Immature natural killer cell (primary cell): ENCODE measurements at regions not wholly inside any gene's neighbourhood (a gene's known extent, or its start where the extent isn't known, plus 50 kb on each side); places are given as distances from the start of the nearest gene placed in this dataset.
"Not testable (repeated sequence)": the region's sequence is repeated elsewhere in the genome, so short reads cannot be mapped to it uniquely, and the experiment has no call there.

Experiments
- DNase-seq, 3 donors: peaks; one replicate each; pipeline ENCODE4 v3.0.0; 2022; ENCODE audit warnings: mixed read lengths in 1 of 3
- H3K27ac Mint-ChIP-seq, 6 donors: one replicate each; pipeline ENCODE4 v1.8.0; 2020; ENCODE audit warnings: mixed read lengths in 6 of 6, mild to moderate bottlenecking in 5 of 6, inconsistent platforms in 4 of 6, moderate library complexity in 3 of 6
- H3K27me3 Mint-ChIP-seq, 3 donors: one replicate each; pipeline ENCODE4 v1.8.0; 2020 to 2021; ENCODE audit warnings: low read depth in 3 of 3, mild to moderate bottlenecking in 3 of 3, mixed read lengths in 3 of 3, moderate library complexity in 3 of 3, inconsistent platforms in 1 of 3
- H3K36me3 Mint-ChIP-seq, 3 donors: one replicate each; pipeline ENCODE4 v1.8.0; 2020; ENCODE audit warnings: mixed read lengths in 3 of 3, inconsistent platforms in 2 of 3, mild to moderate bottlenecking in 2 of 3
- H3K4me1 Mint-ChIP-seq, 2 donors: one replicate each; pipeline ENCODE4 v1.8.0; 2020; ENCODE audit warnings: inconsistent platforms in 2 of 2, mild to moderate bottlenecking in 2 of 2, mixed read lengths in 2 of 2, moderate library complexity in 1 of 2
- H3K4me3 Mint-ChIP-seq, 5 donors: one replicate each; pipeline ENCODE4 v1.8.0; 2020; ENCODE audit warnings: mild to moderate bottlenecking in 5 of 5, mixed read lengths in 5 of 5, inconsistent platforms in 3 of 5, moderate library complexity in 3 of 5
- H3K9me3 Mint-ChIP-seq, 6 donors: one replicate each; pipeline ENCODE4 v1.8.0; 2020; ENCODE audit warnings: mild to moderate bottlenecking in 6 of 6, mixed read lengths in 6 of 6, inconsistent platforms in 4 of 6, moderate library complexity in 3 of 6

DNA sequence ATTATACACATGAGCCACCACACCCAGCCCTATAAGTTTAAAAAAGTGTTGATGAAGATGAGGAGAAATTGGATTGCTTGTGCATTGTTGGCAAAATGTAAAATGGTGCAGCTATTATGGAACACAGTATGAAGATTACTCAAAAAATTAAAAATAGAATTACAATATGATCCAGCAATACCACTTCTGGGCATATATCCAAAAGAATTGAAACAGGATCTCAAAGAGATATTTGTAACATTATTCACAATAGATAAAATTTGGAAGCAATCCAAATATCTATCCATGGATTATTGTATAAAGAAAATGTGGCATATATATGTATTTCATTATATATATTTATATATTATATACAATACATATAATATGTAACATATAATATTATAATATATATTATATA, 515.6 kb upstream of the GNPDA2 start:
- H3K27me3 Mint-ChIP-seq: no peaks in the 10 kb centered on the region
- H3K9me3 Mint-ChIP-seq: peaks cover 5 to 27% (median 12%) of the 10 kb centered on the region in 6 donors
- DNase-seq: no peak
- H3K4me1 Mint-ChIP-seq: no peaks in the 10 kb centered on the region
- H3K27ac Mint-ChIP-seq: no peak overlapping the region
- no peaks in the 10 kb centered on the region for H3K36me3 Mint-ChIP-seq
- no peak overlapping the region for H3K4me3 Mint-ChIP-seq

DNA sequence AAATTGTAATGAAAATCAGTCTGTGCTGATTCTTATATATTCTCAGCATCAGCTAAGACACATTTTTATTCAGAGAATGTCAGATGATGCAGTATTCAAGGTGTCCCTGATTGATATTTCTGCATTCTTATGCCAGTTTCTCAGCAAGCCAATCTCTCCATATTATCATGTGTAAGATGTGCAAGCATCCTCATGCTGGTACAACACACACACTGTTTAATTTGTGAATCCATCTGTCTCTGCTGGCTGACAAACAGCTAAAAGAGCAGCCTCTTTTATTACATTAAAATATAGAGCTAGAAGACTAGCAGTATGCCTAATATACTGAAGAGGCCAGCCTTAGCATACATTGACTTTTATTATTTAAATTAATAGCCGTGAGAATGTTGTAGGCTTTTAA, 502.9 kb upstream of the GNPDA2 start:
- DNase-seq: no peak
- no peaks in the 10 kb centered on the region for H3K27me3 Mint-ChIP-seq
- H3K4me1 Mint-ChIP-seq: no peaks in the 10 kb centered on the region
- H3K4me3 Mint-ChIP-seq: no peak overlapping the region
- peaks cover 0 to 4% (median 3%) of the 10 kb centered on the region in 3 donors for H3K36me3 Mint-ChIP-seq
- no peak overlapping the region for H3K27ac Mint-ChIP-seq
- peaks cover 2 to 21% (median 9%) of the 10 kb centered on the region in 6 donors for H3K9me3 Mint-ChIP-seq

DNA sequence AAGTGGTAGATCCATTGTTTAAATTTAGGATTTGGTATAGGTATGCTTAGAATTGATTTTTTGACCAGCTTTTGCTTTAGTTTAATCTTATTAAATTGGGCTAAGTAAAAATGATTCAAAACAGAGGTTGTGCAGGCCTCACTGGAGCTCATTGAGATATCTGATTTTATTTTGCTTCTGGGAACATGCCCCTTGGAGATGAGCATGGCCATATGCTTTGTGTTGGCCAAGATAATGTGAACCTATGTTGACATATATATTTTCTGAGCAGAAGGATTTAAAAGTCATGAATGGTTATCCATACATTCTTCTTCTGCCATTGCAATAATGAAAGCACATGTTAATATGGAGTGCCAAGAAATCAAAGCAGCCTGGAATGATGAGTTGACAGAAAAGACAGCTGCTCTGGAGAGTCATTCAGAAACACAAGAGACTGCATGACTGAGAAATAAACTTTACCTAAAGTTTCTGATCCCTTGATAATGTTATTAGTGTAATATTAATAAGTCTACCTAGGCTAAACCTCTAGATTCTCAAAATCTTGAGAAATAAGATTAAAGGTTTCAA, 489.7 kb upstream of the GNPDA2 start:
- no peaks in the 10 kb centered on the region for H3K4me1 Mint-ChIP-seq
- H3K27ac Mint-ChIP-seq: no peak overlapping the region
- peaks cover 0 to 4% (median 0%) of the 10 kb centered on the region in 3 donors for H3K27me3 Mint-ChIP-seq
- no peak for DNase-seq
- H3K36me3 Mint-ChIP-seq: no peaks in the 10 kb centered on the region
- H3K9me3 Mint-ChIP-seq: peaks cover 0 to 28% (median 17%) of the 10 kb centered on the region in 6 donors
- H3K4me3 Mint-ChIP-seq: no peak overlapping the region

DNA sequence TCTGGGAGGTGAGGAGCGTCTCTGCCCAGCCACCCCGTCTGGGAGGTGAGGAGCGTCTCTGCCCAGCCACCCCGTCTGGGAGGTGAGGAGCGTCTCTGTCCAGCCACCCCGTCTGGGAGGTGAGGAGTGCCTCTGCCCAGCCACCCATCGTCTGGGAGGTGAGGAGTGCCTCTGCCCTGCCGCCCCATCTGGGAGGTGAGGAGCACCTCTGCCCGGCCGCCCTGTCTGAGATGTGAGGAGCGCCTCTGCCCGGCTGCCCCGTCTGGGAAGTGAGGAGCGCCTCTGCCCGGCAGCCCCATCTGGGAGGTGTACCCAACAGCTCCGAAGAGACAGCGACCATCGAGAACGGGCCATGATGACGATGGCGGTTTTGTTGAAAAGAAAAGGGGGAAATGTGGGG, 482.1 kb upstream of the GNPDA2 start:
- H3K4me1 Mint-ChIP-seq, H3K36me3 Mint-ChIP-seq, DNase-seq, H3K4me3 Mint-ChIP-seq, H3K27ac Mint-ChIP-seq, H3K27me3 Mint-ChIP-seq: not testable (repeated sequence)
- H3K9me3 Mint-ChIP-seq: peaks cover 5 to 55% (median 22%) of the 10 kb centered on the region in 6 donors

DNA sequence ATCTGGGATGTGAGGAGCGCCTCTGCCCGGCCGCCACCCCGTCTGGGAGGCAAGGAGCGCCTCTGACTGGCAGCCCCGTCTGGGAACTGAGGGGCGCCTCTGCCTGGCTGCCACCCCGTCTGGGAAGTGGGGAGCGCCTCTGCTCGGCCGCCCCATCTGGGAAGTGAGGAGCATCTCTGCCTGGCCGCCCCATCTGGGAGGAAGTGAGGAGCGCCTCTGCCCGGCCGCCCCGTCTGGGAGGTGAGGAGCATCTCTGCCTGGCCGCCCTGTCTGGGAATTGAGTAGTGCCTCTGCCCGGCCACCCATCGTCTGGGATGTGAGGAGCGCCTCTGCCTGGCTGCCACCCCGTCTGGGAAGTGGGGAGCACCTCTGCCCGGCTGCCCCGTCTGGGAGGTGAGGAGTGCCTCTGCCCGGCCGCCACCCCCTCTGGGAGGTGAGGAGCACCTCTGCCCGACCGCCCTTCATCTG, 481.5 kb upstream of the GNPDA2 start:
- H3K27me3 Mint-ChIP-seq, DNase-seq, H3K4me1 Mint-ChIP-seq, H3K4me3 Mint-ChIP-seq, H3K36me3 Mint-ChIP-seq, H3K27ac Mint-ChIP-seq: not testable (repeated sequence)
- peaks cover 5 to 58% (median 21%) of the 10 kb centered on the region in 6 donors for H3K9me3 Mint-ChIP-seq

DNA sequence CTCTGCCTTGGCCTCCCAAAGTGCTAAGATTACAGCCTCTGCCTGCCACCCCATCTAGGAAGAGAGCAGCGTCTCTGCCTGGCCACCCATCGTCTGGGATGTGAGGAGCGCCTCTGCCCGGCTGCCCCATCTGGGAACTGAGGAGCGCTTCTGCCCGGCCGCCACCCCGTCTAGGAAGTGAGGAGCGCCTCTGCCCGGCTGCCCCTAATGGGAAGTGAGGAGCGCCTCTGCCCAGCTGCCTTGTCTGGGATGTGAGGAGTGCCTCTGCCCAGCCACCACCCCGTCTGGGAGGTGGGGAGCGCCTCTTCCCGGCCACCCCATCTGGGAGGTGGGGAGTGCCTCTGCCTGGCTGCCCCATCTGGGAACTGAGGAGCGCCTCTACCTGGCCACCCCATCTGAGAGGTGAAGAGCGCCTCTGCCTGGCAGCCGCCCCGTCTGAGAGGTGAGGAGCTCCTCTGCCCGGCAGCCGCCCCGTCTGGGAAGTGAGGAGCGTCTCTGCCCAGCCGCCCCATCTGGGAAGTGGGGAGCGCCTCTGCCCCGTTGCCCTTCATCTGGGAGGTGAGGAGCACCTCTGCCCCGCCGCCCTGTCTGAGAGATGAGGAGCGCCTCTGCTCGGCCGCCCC, 481.0 kb upstream of the GNPDA2 start:
- H3K27ac Mint-ChIP-seq, H3K27me3 Mint-ChIP-seq, H3K4me1 Mint-ChIP-seq, H3K4me3 Mint-ChIP-seq, H3K36me3 Mint-ChIP-seq, DNase-seq: not testable (repeated sequence)
- H3K9me3 Mint-ChIP-seq: peaks cover 5 to 62% (median 23%) of the 10 kb centered on the region in 6 donors

DNA sequence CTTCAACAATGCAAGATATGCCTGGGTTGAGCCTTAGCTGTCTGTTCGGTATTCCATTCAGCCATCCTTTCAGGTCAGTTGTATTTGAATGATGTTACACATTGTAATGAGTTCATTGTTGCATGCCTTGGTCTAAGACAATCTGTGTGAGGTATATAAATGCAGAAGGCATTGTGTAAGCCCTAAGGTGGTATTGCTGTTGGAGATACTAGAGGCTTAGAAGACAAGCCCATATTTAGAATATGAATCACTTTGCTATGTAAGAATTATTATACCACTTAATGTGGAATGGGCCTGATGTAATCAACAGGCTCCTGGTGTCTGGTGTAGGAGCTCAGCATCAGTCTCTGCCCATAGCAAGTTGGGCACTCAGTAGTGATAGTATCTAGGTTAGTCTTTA, 473.4 kb upstream of the GNPDA2 start:
- peaks cover 0 to 2% (median 0%) of the 10 kb centered on the region in 3 donors for H3K27me3 Mint-ChIP-seq
- no peak overlapping the region for H3K27ac Mint-ChIP-seq
- peaks cover 9 to 55% (median 17%) of the 10 kb centered on the region in 6 donors for H3K9me3 Mint-ChIP-seq
- H3K4me1 Mint-ChIP-seq: no peaks in the 10 kb centered on the region
- no peak overlapping the region for H3K4me3 Mint-ChIP-seq
- DNase-seq: no peak
- H3K36me3 Mint-ChIP-seq: no peaks in the 10 kb centered on the region

DNA sequence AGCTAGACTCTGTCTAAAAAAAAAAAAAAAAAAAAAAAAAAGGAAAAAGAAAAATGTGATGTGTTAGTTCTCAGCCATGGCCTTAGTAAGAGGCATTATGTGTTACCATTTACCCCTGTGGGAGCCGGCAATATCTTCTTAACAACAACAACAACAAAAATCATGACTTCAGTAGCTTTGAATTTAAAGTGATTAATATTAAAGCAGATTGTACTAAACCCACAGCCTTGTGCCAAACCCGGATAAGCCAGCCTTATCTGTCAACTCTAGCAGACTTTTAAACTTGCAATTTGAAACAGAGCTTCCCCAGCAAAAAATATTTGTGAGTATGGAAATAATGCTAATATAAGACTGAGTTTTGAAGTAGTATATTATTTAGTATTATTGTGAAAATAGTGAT, 462.1 kb upstream of the GNPDA2 start:
- Mint-ChIP-seq H3K4me1 (no peaks in the 10 kb centered on the region), H3K27me3 (no peaks in the 10 kb centered on the region), H3K36me3 (no peaks in the 10 kb centered on the region), H3K4me3 (no peak overlapping the region), H3K9me3 (peaks cover 4 to 29% (median 9%) of the 10 kb centered on the region in 6 donors), H3K27ac (no peak overlapping the region)
- no peak for DNase-seq

DNA sequence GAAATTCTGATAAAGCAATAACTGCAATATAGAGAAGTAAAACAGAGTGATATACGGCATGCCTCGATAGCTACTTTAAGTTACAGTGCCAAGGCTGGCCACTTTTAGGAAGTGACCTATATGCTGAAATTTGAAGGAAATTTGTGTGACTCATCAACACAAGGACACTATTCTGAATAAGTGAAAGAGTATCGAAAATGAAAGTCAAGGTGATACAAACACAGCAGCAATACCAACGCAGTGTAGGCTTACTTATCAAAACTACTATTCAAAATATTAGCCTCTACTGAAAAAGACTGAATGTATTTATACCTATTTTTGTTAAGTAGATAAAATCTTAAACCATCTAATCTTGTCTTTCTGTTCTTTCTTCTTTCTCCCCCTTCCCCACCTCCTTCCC, 459.9 kb upstream of the GNPDA2 start:
- no peak for DNase-seq
- H3K27me3 Mint-ChIP-seq: no peaks in the 10 kb centered on the region
- peaks cover 2 to 27% (median 10%) of the 10 kb centered on the region in 6 donors for H3K9me3 Mint-ChIP-seq
- no peak overlapping the region for H3K27ac Mint-ChIP-seq
- H3K4me1 Mint-ChIP-seq: no peaks in the 10 kb centered on the region
- no peak overlapping the region for H3K4me3 Mint-ChIP-seq
- no peaks in the 10 kb centered on the region for H3K36me3 Mint-ChIP-seq

DNA sequence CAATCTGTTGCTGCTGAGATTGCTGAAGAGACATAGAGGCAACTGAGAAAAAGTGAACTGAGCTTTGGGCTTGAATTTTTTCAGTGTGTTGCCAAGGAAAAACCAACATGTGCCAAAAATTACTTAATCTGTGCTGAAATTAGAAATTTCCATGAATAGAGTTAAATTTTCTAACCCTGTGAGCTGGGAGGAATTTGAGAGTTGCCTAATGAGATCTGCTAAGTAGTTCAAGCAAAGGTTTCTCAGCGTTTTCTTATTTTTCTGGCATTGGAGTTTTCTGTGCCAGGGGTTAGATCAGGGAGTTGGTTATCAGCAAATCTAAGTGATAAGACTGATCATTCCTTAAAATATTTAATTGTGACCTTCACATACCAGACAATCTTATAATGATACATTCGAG, 457.5 kb upstream of the GNPDA2 start:
- Mint-ChIP-seq H3K4me3 (no peak overlapping the region), H3K36me3 (no peaks in the 10 kb centered on the region), H3K4me1 (no peaks in the 10 kb centered on the region), H3K9me3 (peaks cover 2 to 25% (median 10%) of the 10 kb centered on the region in 6 donors), H3K27me3 (no peaks in the 10 kb centered on the region), H3K27ac (no peak overlapping the region)
- DNase-seq: no peak

DNA sequence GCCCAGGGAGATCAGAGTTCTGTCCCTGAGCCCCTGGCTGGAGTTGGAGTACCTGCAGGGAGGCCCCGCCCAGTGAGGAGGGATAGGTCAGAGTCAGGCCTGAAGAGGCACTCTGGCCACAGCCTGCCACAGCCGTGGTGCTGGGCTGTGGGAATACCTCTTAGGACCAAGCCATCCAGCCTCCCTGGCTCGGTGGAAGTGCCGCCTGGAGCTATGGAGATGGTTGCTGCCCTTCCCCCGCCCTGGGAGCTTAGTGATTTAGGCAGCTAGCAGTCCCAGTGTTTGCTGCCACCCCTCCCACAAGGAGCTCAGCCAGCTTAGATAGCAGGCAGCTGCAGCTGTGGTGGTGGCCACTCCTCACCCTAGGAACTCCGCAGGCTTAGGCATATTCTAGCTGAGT, 446.3 kb upstream of the GNPDA2 start:
- DNase-seq: no peak
- Mint-ChIP-seq H3K4me1 (no peaks in the 10 kb centered on the region), H3K27me3 (no peaks in the 10 kb centered on the region), H3K27ac (no peak overlapping the region), H3K36me3 (peaks cover 0 to 4% (median 0%) of the 10 kb centered on the region in 3 donors), H3K4me3 (no peak overlapping the region), H3K9me3 (peaks cover 6 to 57% (median 35%) of the 10 kb centered on the region in 6 donors)

DNA sequence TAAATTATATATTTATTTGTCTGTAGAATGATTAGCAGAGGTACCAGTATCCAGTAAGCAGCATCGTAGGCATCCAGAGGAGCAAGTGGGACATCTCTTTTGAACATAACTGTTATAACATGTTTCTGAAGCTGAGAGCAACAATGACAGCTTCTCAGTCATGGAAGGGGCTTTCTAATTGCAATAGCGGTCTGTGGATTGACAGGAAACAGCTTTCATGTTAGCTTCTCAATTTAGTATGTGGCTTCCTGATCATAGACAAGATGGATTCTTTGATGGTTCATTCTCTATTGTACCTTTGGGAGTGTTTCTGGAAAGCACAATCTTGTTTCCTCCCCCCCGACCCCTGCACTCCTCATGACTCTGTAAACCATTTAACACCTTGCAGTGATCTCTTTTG, 434.6 kb upstream of the GNPDA2 start:
- Mint-ChIP-seq H3K9me3 (peaks cover 14 to 39% (median 18%) of the 10 kb centered on the region in 6 donors), H3K27ac (no peak overlapping the region), H3K4me1 (no peaks in the 10 kb centered on the region), H3K36me3 (no peaks in the 10 kb centered on the region), H3K4me3 (no peak overlapping the region), H3K27me3 (peaks cover 0 to 2% (median under 1%) of the 10 kb centered on the region in 3 donors)
- no peak for DNase-seq

DNA sequence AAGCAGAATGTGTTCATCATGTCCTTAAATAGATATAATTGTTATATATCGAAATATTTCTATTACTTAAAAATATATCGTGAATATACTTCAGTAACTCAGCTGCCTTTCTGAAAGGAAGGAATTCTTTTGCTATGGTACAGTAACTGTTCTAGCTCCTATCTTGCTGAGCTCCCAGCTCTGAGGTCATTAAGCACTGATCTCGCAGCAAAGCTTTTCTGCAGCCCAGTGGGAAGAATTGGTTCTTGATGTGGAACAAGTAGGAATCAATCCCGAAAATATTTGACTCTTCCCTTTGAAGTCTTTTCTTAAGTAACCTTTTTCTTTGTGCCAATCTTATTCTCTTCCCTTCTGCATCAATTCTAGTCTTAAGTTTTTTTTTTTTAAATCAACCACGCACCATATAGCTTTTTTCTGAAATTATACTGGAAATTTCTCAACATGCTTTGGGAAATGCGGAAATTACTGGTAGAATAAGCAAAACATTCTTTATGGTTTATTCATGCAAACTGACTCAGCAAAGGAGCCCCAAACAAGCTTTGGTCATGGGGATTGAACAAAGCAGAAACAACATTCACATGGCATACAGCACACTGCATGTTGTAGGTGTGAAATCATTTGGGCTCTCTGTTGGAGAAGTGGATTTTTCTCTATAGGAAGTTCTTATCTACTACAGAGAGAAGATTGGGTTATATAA, 428.9 kb upstream of the GNPDA2 start:
- Mint-ChIP-seq H3K36me3 (no peaks in the 10 kb centered on the region), H3K4me1 (no peaks in the 10 kb centered on the region), H3K4me3 (no peak overlapping the region), H3K9me3 (peaks cover 8 to 45% (median 13%) of the 10 kb centered on the region in 6 donors), H3K27ac (no peak overlapping the region), H3K27me3 (peaks cover 0 to 2% (median 0%) of the 10 kb centered on the region in 3 donors)
- no peak for DNase-seq

DNA sequence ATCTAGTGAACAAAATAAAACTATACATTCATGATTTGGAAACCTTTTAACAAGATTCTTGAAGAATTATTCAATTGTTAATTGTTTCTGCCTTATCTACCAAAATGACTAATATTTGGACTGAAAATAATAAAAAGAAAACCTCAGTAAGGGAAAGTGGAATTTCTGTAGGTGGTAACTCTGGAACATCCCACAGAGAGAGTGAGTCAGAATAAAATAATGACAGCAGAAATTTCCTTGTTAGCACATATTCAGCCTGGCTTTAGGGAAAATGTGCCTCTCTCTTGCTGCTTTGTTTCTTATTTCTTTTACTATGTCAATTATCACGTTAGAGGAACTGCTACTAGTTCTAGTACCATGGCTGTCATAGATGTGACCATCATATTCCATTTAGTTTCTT, 421.5 kb upstream of the GNPDA2 start:
- DNase-seq: no peak
- Mint-ChIP-seq H3K4me1 (no peaks in the 10 kb centered on the region), H3K36me3 (no peaks in the 10 kb centered on the region)

More for the DNA sequence above, 421.5 kb upstream of the GNPDA2 start:
- Mint-ChIP-seq H3K27ac (no peak overlapping the region), H3K4me3 (no peak overlapping the region), H3K9me3 (peaks cover 3 to 25% (median 11%) of the 10 kb centered on the region in 6 donors), H3K27me3 (peaks cover 0 to 1% (median 0%) of the 10 kb centered on the region in 3 donors)
